ENCODE measurements at regions not wholly inside any gene's neighbourhood (a gene's known extent, or its start where the extent isn't known, plus 50 kb on each side); places are given as distances from the start of the nearest gene placed in this dataset.

- TF ChIP-seq PML (IDR thresholded peaks at IDR 0.05; ENCODE audit: low read length) = no peak
- no peak for TF ChIP-seq MYC (IDR thresholded peaks at IDR 0.05; ENCODE audit: insufficient read depth, insufficient read length, insufficient replicate concordance, low read length, severe bottlenecking)
- no peak for TF ChIP-seq RAD21 (IDR thresholded peaks at IDR 0.05; ENCODE audit: insufficient read depth, low read depth, low read length)
- TF ChIP-seq ETV6 (conservative IDR thresholded peaks at IDR 0.05 in 1 of 2, IDR thresholded peaks at IDR 0.05 in 1 of 2; ENCODE audit: borderline replicate concordance in 1 of 2, low read depth in 1 of 2) = no peak
Observed at GRCh38 chr18:56368066-56368465, 270.3 kb downstream of the TXNL1 start (continued).

- in situ Hi-C loops (cut with MboI) = no loop called here
- ATAC-seq = peak; percentile 48; the same call in 2 of the 3 replicates
- no TSS peak for BruUV-seq (replicated peaks)
- TF ChIP-seq NFYA (IDR thresholded peaks at IDR 0.05; ENCODE audit: borderline replicate concordance, low read depth, low read length) = no peak
- TF ChIP-seq ASH2L (IDR thresholded peaks at IDR 0.05; ENCODE audit: borderline replicate concordance, low read depth) = no peak
- TF ChIP-seq PKNOX1 (IDR thresholded peaks at IDR 0.05) = no peak
- no peak for TF ChIP-seq SREBF1 (IDR thresholded peaks at IDR 0.05; ENCODE audit: low read length)
- TF ChIP-seq RELA (IDR thresholded peaks at IDR 0.05; ENCODE audit: borderline replicate concordance, partially characterized antibody) = no peak
- TF ChIP-seq POLR2AphosphoS5 (IDR thresholded peaks at IDR 0.05; ENCODE audit: low read length) = no peak
- no peak for TF ChIP-seq RAD21 (IDR thresholded peaks at IDR 0.05; ENCODE audit: insufficient read depth, low read depth, low read length)
- no peak for TF ChIP-seq ZNF207 (IDR thresholded peaks at IDR 0.05; ENCODE audit: borderline replicate concordance)
- TF ChIP-seq CTCF (IDR thresholded peaks at IDR 0.05 in 2 of 3, conservative IDR thresholded peaks at IDR 0.05 in 1 of 3; ENCODE audit: control insufficient read depth in 2 of 3, extremely low read depth in 1 of 3, insufficient read depth in 1 of 3, low read depth in 3 of 3, low read length in 3 of 3) = no peak
- no peak for TF ChIP-seq USF1 (IDR thresholded peaks at IDR 0.05; ENCODE audit: borderline replicate concordance, extremely low read length, insufficient read depth, low read depth, low read length)
- no peak for TF ChIP-seq E2F8 (IDR thresholded peaks at IDR 0.05; ENCODE audit: low read depth, partially characterized antibody)
Observed at GRCh38 chr18:56358608-56359280, 279.6 kb downstream of the TXNL1 start.

More at GRCh38 chr18:56358608-56359280, 279.6 kb downstream of the TXNL1 start:
- H3K79me2 ChIP-seq (ENCODE audit: control insufficient read depth, insufficient read depth, low read length) = no peaks in the 10 kb centered on the region
- intact Hi-C loops (cut with micrococcal nuclease; ENCODE audit: unreplicated experiment) = no loop called here
- H3K9ac ChIP-seq (ENCODE audit: control insufficient read depth, insufficient read depth, low read length) = no peak overlapping the region
- H3K36me3 ChIP-seq (ENCODE audit: control insufficient read depth in 2 of 2, insufficient read depth in 2 of 2, low read length in 1 of 2) = no peaks in the 10 kb centered on the region
- no peaks in the 10 kb centered on the region for H3K9me3 ChIP-seq (replicated peaks; ENCODE audit: control insufficient read depth, insufficient read depth, low read length)
- 34% methylated on average over 5 of the region's 5 CpGs for WGBS (ENCODE audit: insufficient coverage, insufficient replicate concordance, low lambda C conversion rate, missing lambda C conversion rate)
- RAD21 ChIA-PET (ENCODE audit: unreplicated experiment) = interaction anchor here (0.7 to 1.5 kb wide), 4 partner anchors 21 to 219 kb away, joined by 3 to 5 read pairs (median 4); no protein-coding TSS in a partner anchor
- CTCF ChIA-PET = interaction anchor here (1.3 to 2.8 kb wide), 2 partner anchors 18 to 218 kb away, joined by 3 to 17 read pairs; no protein-coding TSS in a partner anchor
- H2AFZ ChIP-seq (ENCODE audit: control insufficient read depth, low read depth, low read length) = no peak overlapping the region
- no peak overlapping the region for H3K27ac ChIP-seq (ENCODE audit: control insufficient read depth, insufficient read depth)
- POLR2A ChIA-PET = interaction anchor here (0.6 kb wide), 2 partner anchors 279 to 917 kb away, joined by 3 to 4 read pairs; partner anchors contain the start of gene TXNL1
- H3K27me3 ChIP-seq (replicated peaks in 1 of 2; ENCODE audit: control insufficient read depth in 2 of 2, insufficient read depth in 2 of 2, low read length in 1 of 2) = no peaks in the 10 kb centered on the region
- no peak overlapping the region for H3K4me3 ChIP-seq
- no peaks in the 10 kb centered on the region for H4K20me1 ChIP-seq (ENCODE audit: control insufficient read depth, insufficient read depth)
- FAIRE-seq = no peak
- no peak for DNase-seq (ENCODE audit: low read depth, low spot score)
- SMC1A ChIA-PET (ENCODE audit: uncharacterized antibody, unreplicated experiment) = interaction anchor here (2.5 kb wide), 1 partner anchor 217 kb away, joined by 17 read pairs; no protein-coding TSS in a partner anchor
- no peaks in the 10 kb centered on the region for H3K4me1 ChIP-seq (ENCODE audit: control insufficient read depth, insufficient read depth, low read length)
- H3K4me2 ChIP-seq (ENCODE audit: control insufficient read depth, insufficient read depth) = no peak overlapping the region
